HG02884 (cell line): ENCODE measurements at regions not wholly inside any gene's neighbourhood (a gene's known extent, or its start where the extent isn't known, plus 50 kb on each side); places are given as distances from the start of the nearest gene placed in this dataset.
"Not testable (repeated sequence)": the region's sequence is repeated elsewhere in the genome, so short reads cannot be mapped to it uniquely, and the experiment has no call there.

Experiments
- ATAC-seq: cut with Tn5 transposase; IDR thresholded peaks from one replicate; pipeline ENCODE4 v1.9.1; 2021; ENCODE audit warnings: mild to moderate bottlenecking, moderate library complexity; ENCODE audit not compliant: unreplicated experiment

GRCh38 chr3:176247191-176247590, 950.1 kb downstream of the TBL1XR1 start:
- ATAC-seq: no peak

DNA sequence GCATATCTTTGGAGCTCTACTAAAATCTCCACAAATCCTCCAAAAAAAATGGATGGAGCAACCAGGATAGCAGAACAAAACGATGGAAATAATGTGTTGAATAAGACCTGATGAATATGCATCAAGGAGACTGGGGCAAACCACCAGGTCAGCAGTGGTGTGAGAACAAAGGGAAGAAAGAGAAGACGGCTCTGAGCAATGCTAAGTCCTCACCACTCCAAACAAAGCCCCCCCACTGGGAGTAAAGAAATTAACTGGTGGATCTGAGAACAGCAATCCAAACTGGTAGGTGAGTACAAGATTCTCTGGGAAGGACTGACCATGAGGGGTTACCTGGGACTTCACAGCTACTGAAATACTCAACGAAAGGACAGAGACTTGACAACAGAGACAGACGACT, 977.3 kb downstream of the TBL1XR1 start:
- no peak for ATAC-seq

DNA sequence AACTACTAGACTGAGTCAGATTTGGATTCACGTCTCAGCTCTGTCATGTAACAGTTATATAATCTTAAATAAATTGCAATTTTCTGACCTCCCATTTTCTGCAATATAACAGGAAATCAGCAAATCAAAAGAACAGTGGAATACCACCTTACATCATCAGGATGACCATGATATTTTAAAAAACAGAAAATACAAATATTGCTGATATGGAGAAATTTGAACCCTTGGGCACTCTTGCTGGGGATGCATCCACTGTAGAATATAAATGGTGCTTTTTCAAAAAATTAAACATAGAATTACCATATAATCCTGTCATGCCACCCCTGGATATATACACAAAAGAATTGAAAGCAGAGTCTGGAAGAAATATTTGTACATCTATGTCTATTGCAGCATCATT, 982.5 kb downstream of the TBL1XR1 start:
- no peak for ATAC-seq

- ATAC-seq: not testable (repeated sequence)
Observed at GRCh38 chr3:176213314-176213713, 984.0 kb downstream of the TBL1XR1 start.

- no peak for ATAC-seq
Observed at GRCh38 chr3:176208915-176209314, 988.4 kb downstream of the TBL1XR1 start.

DNA sequence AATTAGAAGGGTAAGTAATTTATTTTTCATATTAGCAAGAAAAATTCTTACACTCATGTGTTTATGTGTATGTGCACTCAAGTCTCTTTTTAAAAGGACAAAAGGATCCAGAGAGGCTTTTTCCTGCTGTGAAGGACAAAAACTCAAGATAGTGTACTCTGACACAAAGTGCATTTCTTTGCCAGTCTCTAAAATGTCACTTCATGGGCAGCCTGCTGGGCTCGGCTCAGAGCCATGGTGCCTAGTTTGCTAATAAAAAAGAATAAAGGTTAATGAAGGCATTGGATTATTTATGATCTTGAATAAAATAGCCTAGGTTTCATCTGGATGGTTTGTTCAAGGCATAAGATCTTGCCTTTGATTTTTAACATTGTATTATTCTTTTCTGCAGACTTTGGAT, 989.0 kb downstream of the TBL1XR1 start:
- no peak for ATAC-seq

DNA sequence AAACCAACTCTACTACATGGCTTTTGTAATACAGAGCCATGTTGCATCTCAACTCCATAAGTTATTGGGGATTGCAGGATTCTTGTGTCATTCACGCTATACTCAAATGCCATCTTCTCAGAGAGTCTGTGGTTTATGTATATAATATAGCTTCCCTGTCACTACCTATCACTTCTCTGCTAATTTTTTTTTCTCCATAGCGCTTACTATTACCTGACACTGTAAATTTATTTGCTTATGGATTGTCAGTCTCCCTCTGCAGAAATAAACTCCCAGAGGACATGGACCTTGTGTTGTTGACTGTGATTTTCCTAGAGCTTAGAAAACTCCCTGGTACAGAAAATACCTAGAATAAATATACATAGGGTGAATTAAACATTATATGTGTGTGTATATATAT, 990.5 kb downstream of the TBL1XR1 start:
- no peak for ATAC-seq

DNA sequence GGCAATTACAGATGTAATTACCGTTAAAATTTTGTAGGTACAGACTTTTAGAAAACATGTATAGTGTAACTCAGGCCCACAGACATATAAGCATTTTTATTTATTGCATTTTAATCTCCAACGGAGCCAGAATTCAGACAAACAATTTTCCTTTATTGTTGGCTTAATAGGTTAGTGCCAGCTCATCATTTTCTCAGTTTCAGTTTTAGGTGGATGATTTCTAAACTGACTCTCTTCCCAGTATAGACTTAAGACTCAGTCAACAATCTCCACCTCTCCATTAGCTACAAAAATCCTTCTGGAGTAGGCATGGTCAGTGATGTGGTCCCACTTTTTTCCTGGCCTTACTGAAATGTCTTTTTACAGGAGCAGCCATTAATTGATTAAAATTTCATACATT, 994.6 kb downstream of the TBL1XR1 start:
- no peak for ATAC-seq

GRCh38 chr3:176193032-176193730, 1004.1 kb downstream of the TBL1XR1 start:
- no peak for ATAC-seq

- no peak for ATAC-seq
Observed at GRCh38 chr3:176190755-176191154, 1006.5 kb downstream of the TBL1XR1 start.

DNA sequence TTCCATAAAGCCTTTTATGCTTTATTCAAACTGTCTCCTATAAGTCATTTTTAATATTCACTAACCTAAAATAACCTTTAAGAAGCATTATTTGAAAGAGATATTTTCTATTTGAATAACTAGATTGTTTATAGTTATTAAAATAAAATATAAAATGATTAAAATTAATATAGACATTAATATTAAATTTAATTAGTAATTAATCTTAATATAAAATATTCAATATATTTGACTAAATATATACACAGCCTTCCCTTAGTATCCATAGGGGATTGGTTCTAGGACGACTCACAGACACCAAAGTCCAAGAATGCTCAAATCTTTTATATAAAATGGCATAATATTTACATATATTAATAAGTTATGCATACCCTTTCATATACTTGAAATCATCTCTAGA, 1014.1 kb downstream of the TBL1XR1 start:
- no peak for ATAC-seq

DNA sequence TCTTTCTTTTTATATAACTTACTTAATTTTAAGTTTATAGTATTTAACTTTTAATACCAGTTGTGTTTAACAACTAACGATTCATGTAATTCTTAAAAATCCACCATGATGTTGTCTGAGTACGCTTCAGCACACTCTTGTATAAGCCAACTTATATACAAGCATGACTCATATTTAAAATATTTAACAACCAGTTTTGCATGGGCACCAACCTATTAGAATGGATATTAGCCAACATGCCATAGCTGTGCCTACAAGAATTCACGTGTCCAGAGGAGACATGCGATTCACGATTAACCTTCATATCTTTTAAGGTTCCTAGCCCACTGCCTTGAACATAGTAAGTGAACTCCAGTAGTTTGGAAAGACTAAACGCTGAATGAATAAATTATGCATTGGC, 1023.2 kb downstream of the TBL1XR1 start:
- ATAC-seq: no peak

DNA sequence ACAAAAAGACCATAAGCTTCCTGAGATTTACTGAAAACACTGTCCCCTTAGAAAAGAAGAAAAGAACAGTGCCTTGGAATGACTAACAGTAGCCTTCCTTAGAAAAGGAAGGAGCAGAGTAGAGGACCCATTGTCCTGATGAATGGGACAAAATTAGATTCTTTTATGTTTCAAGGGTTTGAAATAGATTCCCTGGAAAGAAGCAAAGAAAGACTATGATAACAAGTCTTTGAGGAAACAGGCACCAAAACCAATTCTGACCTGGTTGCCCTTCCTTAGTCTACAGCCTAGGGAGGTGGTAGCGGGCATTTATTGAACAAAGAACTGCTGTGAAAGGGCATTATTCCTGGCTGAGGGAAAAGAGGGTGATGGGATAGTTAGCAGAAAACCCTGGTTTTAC, 1024.8 kb downstream of the TBL1XR1 start:
- ATAC-seq: no peak

- no peak for ATAC-seq
Observed at GRCh38 chr3:176167272-176167671, 1030.0 kb downstream of the TBL1XR1 start.

GRCh38 chr3:176160997-176161396, 1036.3 kb downstream of the TBL1XR1 start:
- no peak for ATAC-seq

DNA sequence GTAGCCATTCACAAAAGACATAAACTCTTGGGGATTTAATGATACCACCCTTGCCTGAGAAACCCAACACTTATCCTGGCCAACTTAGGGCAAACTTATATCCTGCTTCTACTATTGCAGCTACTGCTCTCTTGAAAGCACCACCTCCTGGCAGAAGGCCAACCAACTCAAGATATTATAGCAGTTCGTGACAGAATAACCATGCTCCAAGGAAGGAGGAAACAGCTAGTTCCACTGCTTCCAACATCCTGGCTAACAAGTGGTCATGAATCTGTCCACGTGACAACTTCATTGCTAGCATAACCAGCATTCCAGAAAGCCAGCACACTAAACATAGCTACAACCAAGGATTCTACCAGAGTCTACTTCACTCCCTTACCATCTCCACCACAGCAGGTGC, 1037.5 kb downstream of the TBL1XR1 start:
- ATAC-seq: no peak

- no peak for ATAC-seq
Observed at GRCh38 chr3:176155012-176155411, 1042.3 kb downstream of the TBL1XR1 start.

- ATAC-seq: no peak
Observed at GRCh38 chr3:176149567-176149966, 1047.7 kb downstream of the TBL1XR1 start.

DNA sequence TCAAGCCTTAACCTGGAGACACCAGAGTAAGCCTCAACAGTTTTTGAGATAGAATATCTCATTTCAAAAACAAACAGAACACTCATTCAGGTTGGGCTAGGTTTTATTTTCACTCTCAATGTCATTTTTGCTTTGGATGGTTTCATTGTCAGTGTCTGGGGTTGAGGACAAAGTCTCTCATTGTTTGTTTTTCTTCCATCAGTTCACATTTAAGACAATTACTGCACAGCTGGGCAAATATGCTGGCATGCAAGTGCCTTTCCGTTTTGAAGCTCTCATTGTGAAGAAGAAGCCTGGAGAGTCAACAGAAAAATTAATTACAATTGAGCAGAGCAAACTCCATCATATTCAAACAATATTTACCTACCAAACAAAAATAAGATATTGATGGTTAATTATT, 1050.0 kb downstream of the TBL1XR1 start:
- no peak for ATAC-seq

- ATAC-seq: no peak
Observed at GRCh38 chr3:176141837-176142236, 1055.4 kb downstream of the TBL1XR1 start.

- ATAC-seq: no peak
Observed at GRCh38 chr3:176120507-176120906, 1076.8 kb downstream of the TBL1XR1 start.

DNA sequence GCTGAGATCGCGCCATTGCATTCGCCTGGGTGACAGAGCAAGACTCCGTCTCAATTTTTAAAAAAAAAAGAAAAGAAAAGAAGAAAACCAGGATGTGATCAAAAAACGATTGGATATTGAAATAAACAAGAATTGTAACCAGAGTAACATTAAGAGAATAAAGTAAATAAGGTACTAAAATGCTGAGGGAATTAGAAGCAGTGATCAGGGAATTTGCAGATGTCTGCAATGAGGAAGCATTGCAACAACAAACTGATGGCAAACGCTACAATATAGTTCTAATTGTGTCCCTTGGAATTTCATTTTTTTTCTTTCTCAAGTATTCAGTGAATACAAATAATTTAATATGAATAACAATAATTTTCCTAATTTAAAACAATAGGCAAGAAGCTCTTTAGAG, 1077.5 kb downstream of the TBL1XR1 start:
- ATAC-seq: no peak

DNA sequence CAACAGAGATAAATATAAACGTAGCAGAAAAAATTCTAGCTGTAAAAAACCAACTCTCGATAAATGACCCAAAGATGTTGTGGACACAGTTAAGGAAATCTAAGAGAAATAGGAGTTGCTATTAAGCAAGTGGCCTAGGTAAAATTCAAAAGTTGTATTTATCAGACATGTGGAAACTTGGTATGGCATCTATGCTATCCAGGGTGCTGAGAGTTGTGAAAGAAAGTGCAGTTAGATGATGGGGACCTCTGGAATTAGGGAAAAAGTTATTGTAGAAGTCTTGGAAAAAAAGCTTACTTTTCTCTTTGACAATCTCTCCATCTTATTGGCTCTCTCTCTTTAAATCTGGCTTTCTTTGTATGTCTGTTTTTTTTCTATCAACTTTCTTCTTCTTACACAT, 1090.9 kb downstream of the TBL1XR1 start:
- no peak for ATAC-seq
